GM12875 (cell line): ENCODE measurements at regions not wholly inside any gene's neighbourhood (a gene's known extent, or its start where the extent isn't known, plus 50 kb on each side); places are given as distances from the start of the nearest gene placed in this dataset.

Experiments
- H3K4me3 ChIP-seq: one replicate; pipeline ENCODE4 v1.5.1; 2011; ENCODE audit warnings: low read depth, low read length, control low read depth
- TF ChIP-seq, protein P1 (sequence below): IDR thresholded peaks from 2 replicates; pipeline ENCODE4 v1.5.1; 2011; ENCODE audit warnings: low read depth, mild to moderate bottlenecking, control low read depth, inconsistent platforms, low read length, moderate library complexity, borderline replicate concordance; ENCODE audit not compliant: insufficient read depth

DNA sequence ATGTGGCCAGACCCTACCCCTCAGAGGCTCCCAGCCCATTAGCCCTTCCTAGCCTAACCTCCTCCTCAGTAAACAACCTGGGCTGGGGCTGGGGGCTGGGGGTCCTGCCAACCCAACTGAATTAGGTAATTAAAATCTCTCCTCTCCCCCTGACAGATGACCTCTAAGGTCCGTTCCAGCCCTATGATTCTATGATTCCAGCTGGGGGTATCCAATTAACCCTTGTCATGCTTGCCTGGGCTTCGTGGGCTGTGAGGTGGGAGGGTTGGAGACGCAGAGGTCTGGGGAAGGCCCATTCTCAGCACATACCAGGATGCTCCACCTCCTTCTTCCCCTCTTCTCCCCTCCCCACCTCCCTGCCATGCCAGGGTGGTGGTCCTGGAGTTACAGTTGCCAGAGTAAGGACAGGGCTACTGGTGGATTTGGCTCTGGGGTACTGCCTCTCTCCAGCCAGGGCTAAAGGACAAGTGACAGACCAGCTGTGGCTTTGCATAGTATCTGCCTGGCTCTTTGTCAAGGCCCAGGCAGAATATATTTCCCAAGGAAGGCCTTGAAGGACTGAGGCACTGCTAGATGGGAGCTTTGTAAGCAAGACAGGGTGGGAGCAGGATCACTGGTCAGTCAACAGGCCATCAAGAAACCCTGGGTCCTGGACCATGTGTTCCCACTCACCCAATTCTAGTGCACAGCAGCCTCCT, 82.1 kb downstream of the EFNB1 start:
- H3K4me3 ChIP-seq, result no peak overlapping the region
- TF ChIP-seq, protein P1, sequence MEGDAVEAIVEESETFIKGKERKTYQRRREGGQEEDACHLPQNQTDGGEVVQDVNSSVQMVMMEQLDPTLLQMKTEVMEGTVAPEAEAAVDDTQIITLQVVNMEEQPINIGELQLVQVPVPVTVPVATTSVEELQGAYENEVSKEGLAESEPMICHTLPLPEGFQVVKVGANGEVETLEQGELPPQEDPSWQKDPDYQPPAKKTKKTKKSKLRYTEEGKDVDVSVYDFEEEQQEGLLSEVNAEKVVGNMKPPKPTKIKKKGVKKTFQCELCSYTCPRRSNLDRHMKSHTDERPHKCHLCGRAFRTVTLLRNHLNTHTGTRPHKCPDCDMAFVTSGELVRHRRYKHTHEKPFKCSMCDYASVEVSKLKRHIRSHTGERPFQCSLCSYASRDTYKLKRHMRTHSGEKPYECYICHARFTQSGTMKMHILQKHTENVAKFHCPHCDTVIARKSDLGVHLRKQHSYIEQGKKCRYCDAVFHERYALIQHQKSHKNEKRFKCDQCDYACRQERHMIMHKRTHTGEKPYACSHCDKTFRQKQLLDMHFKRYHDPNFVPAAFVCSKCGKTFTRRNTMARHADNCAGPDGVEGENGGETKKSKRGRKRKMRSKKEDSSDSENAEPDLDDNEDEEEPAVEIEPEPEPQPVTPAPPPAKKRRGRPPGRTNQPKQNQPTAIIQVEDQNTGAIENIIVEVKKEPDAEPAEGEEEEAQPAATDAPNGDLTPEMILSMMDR, result no peak

GRCh38 chrX:68909945-68910344, 81.1 kb downstream of the EFNB1 start:
- H3K4me3 ChIP-seq, result no peak overlapping the region

GRCh38 chrX:68908071-68908470, 79.2 kb downstream of the EFNB1 start:
- TF ChIP-seq, protein P1, result no peak
- H3K4me3 ChIP-seq, result no peak overlapping the region

More at GRCh38 chrX:68909945-68910344, 81.1 kb downstream of the EFNB1 start:
- TF ChIP-seq, protein P1, result no peak

DNA sequence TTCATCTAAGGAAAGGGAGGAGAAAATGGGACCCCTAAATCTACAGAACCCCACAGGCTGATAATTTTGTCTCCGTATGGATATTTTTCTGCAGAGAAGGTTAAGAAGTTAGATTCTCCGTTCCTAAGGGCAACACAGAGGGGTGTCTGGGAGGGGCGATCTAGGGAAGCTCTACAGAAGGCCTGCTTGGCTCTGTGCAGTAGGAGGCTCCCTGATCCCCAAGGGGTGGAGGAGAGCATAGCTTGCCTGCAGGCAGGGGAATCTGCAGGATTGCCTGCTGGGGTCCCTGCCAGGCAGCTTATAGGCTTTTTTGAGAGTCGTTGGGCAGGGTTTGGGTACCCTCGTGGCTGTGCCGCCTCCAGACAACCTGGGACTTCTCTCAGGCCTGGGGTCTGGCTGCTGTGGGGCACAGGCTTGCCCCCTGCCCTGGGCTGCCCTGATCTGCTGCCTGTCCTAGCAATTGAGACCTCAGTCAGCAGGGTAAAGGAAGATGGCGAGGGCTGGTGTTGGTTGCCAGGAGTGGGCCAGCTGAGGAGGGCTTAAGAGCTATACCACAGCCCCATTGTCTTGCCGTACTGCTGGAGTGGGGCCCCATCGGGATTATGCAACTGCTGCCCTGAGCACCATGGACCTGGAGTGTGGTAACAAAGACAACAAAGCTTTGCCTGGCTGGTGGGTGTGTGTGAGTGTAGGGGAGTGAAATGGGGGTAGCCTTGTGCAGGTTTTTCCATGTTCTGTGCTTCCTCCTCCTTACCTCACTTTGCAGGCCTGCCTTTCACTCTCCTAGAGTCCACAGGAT, 74.1 kb downstream of the EFNB1 start:
- no peak overlapping the region for H3K4me3 ChIP-seq
- TF ChIP-seq, protein P1, result no peak

DNA sequence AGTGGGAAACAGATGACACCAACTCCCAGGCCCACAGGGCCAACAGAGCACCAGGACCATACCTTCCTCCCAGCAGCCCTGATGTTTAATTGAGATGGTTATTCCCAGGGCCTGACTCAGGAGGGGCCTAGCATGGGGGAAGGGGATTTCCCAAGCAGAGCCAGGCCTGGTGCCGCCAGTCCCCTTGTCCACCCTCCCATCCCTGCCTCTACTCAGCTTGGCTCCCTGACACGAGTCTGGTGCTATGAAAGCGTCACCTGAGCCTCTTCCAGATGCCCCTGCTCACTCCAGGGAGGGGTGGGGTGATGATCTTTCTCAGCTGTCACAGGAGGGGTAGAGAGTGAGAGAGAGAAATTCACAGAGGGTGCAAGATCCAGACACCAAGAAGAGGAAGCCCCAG, 72.7 kb downstream of the EFNB1 start:
- TF ChIP-seq, protein P1, result no peak
- no peak overlapping the region for H3K4me3 ChIP-seq

- TF ChIP-seq, protein P1, result no peak
- H3K4me3 ChIP-seq, result no peak overlapping the region
Observed at GRCh38 chrX:68898598-68898997, 69.8 kb downstream of the EFNB1 start.
